ENCODE measurements at regions not wholly inside any gene's neighbourhood (a gene's known extent, or its start where the extent isn't known, plus 50 kb on each side); places are given as distances from the start of the nearest gene placed in this dataset.

- TF ChIP-seq CTCF (IDR thresholded peaks at IDR 0.05): no peak
- H3K4me1 ChIP-seq: peaks cover 28% of the 10 kb centered on the region
These were observed 158.9 kb downstream of the TTC32 start for GRCh38 chr2:19742872-19743271.

GRCh38 chr2:19739256-19739655 is 162.5 kb downstream of the TTC32 start:
- no peak overlapping the region for H3K4me3 ChIP-seq
- 34 to 59% (median 47%) methylated on average over 2 of the region's 2 CpGs for WGBS, 3 donors
- intact Hi-C loops (cut with DNase I): no loop called here
- ATAC-seq: peak in 1 of 4 donors; percentile 40
- no peaks in the 10 kb centered on the region for H3K27me3 ChIP-seq (ENCODE audit: insufficient read depth in 3 of 3, low read length in 2 of 3)
- H3K27ac ChIP-seq: peak overlapping the region; percentile 64
- H3K36me3 ChIP-seq (ENCODE audit: insufficient read depth in 1 of 2, low read depth in 1 of 2): no peaks in the 10 kb centered on the region
- peak in 1 of 2 donors; percentile 67 for DNase-seq
- peaks cover 37% of the 10 kb centered on the region for H3K4me1 ChIP-seq
- H3K9me3 ChIP-seq: no peaks in the 10 kb centered on the region
- TF ChIP-seq CTCF (IDR thresholded peaks at IDR 0.05): no peak

More at GRCh38 chr2:19742872-19743271, 158.9 kb downstream of the TTC32 start:
- DNase-seq (no peak), ATAC-seq (no peak)
- Histone ChIP-seq H3K27ac (no peak overlapping the region), H3K27me3 (ENCODE audit: insufficient read depth in 3 of 3, low read length in 2 of 3) (no peaks in the 10 kb centered on the region), H3K4me3 (no peak overlapping the region), H3K9me3 (no peaks in the 10 kb centered on the region), H3K36me3 (ENCODE audit: insufficient read depth in 1 of 2, low read depth in 1 of 2) (no peaks in the 10 kb centered on the region)
- intact Hi-C loops (cut with DNase I): no loop called here
- WGBS, 3 donors: 89 to 94% (median 93%) methylated on average over 2 of the region's 2 CpGs

- Histone ChIP-seq H3K36me3 (ENCODE audit: insufficient read depth in 1 of 2, low read depth in 1 of 2) (no peaks in the 10 kb centered on the region), H3K27me3 (ENCODE audit: insufficient read depth in 3 of 3, low read length in 2 of 3) (no peaks in the 10 kb centered on the region), H3K4me3 (no peak overlapping the region), H3K4me1 (peaks cover 43% of the 10 kb centered on the region), H3K9me3 (no peaks in the 10 kb centered on the region), H3K27ac (peak overlapping the region; percentile 64)
- peak; percentile 76 to 89 for DNase-seq
- intact Hi-C loops (cut with DNase I): no loop called here
- peak; percentile 42 to 88 (median 82) for ATAC-seq
- no peak for TF ChIP-seq CTCF (IDR thresholded peaks at IDR 0.05)
- WGBS, 3 donors: 20 to 21% (median 21%) methylated on average over 11 of the region's 11 CpGs
These were observed 163.1 kb downstream of the TTC32 start for GRCh38 chr2:19738707-19739106.

- H3K4me1 ChIP-seq: peaks cover 50% of the 10 kb centered on the region
- DNase-seq: peak; percentile 38 to 78
- H3K27me3 ChIP-seq (ENCODE audit: insufficient read depth in 3 of 3, low read length in 2 of 3): peaks cover 0 to 5% (median 0%) of the 10 kb centered on the region in 3 donors
- H3K9me3 ChIP-seq: no peaks in the 10 kb centered on the region
- TF ChIP-seq CTCF (IDR thresholded peaks at IDR 0.05): no peak
- H3K27ac ChIP-seq: peak overlapping the region; percentile 31
- peak; percentile 71 to 90 (median 80) for ATAC-seq
- no peaks in the 10 kb centered on the region for H3K36me3 ChIP-seq (ENCODE audit: insufficient read depth in 1 of 2, low read depth in 1 of 2)
- no peak overlapping the region for H3K4me3 ChIP-seq
- 20 to 32% (median 28%) methylated on average over 10 of the region's 10 CpGs for WGBS, 3 donors
- intact Hi-C loops (cut with DNase I): no loop called here
These were observed 165.5 kb downstream of the TTC32 start for GRCh38 chr2:19736191-19736831.
